ENCODE measurements at regions not wholly inside any gene's neighbourhood (a gene's known extent, or its start where the extent isn't known, plus 50 kb on each side); places are given as distances from the start of the nearest gene placed in this dataset.

GRCh38 chr12:59118356-59118755 lies 198.1 kb upstream of the LRIG3 start:
- TF ChIP-seq, protein P1, sequence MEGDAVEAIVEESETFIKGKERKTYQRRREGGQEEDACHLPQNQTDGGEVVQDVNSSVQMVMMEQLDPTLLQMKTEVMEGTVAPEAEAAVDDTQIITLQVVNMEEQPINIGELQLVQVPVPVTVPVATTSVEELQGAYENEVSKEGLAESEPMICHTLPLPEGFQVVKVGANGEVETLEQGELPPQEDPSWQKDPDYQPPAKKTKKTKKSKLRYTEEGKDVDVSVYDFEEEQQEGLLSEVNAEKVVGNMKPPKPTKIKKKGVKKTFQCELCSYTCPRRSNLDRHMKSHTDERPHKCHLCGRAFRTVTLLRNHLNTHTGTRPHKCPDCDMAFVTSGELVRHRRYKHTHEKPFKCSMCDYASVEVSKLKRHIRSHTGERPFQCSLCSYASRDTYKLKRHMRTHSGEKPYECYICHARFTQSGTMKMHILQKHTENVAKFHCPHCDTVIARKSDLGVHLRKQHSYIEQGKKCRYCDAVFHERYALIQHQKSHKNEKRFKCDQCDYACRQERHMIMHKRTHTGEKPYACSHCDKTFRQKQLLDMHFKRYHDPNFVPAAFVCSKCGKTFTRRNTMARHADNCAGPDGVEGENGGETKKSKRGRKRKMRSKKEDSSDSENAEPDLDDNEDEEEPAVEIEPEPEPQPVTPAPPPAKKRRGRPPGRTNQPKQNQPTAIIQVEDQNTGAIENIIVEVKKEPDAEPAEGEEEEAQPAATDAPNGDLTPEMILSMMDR (IDR thresholded peaks at IDR 0.05): no peak
- TF ChIP-seq EZH2 (IDR thresholded peaks at IDR 0.05; ENCODE audit: borderline replicate concordance, insufficient read depth, low read depth, low read length, poor library complexity, severe bottlenecking): no peak

Data from B cell (primary cell).